GM19043 (cell line): ENCODE measurements at regions not wholly inside any gene's neighbourhood (a gene's known extent, or its start where the extent isn't known, plus 50 kb on each side); places are given as distances from the start of the nearest gene placed in this dataset.

ENCODE experiments used
- ATAC-seq: cut with Tn5 transposase; IDR thresholded peaks from one replicate; pipeline ENCODE4 v1.9.1; 2021; ENCODE audit warnings: low read depth; ENCODE audit not compliant: unreplicated experiment

- no peak for ATAC-seq
Measured at GRCh38 chr1:38134294-38134755, 87.7 kb upstream of the POU3F1 start.

DNA sequence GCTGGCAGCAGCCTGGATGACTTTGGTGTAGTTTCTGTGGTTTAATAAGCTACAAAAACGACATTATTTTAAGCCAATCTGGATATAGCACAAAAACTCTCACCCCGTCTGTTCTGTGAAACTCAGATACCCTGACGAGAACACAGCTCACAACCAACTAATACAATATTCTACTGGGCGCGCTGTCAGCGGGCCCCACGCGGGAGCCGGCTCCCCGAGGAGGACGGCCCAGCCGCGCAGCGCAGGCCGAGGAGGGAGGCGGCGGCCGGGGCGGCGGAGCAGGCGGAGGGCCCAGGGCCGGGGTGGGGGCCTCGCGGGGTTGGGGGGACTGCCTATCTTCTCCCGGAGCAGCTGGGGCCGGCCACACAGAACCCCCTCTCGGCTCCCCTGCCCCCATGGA lies 87.2 kb upstream of the POU3F1 start:
- ATAC-seq, result no peak

- no peak for ATAC-seq
Measured at GRCh38 chr1:38133304-38133703, 86.7 kb upstream of the POU3F1 start.

DNA sequence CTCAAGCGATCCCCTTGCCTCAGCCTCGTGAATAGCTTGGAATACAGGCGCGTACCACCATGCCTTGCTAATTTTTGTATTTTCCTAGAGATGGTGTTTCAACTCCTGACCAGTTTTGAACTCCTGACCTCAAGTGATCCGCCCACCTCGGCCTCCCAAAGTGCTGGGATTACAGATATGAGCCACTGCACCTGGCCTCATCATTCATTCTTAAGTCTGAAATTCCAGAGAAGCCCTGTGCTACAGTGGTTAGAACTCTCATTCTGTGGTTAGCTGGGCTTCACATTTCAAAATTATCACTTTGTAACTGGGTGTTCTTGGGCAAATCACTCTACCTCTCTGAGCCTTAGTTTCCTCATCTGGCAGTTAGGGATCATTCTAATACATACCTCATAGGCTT lies 86.1 kb upstream of the POU3F1 start:
- no peak for ATAC-seq

- ATAC-seq, result no peak
Measured at GRCh38 chr1:38131024-38131585, 84.5 kb upstream of the POU3F1 start.

- no peak for ATAC-seq
Measured at GRCh38 chr1:38129971-38130370, 83.4 kb upstream of the POU3F1 start.

GRCh38 chr1:38129473-38129872 lies 82.9 kb upstream of the POU3F1 start:
- ATAC-seq, result no peak

DNA sequence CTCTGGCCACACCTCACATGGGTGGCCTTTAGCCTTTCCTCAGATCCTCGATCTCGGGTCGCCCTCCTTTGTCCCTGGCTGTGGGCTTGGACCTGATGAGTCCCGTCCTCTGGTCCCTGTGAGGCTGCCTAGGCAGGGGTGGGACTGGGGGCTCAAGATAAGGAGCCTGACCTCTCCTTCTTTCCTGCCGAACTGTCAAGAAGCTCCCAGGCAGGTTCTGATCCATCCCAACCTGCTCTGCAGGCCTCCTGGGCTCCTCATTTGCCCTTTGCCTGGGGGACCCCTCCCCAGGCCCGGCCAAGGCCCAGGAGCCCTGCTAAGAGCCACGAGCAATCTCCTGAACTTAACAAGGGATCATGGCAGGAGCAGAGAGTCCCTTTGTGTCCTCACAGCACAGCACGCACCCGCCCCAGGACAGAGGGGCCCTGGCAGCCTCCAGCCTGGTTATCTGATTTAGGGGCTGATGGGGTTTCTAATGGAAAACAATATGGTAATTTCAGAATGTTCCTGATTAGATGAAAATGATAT lies 82.4 kb upstream of the POU3F1 start:
- ATAC-seq, result no peak

DNA sequence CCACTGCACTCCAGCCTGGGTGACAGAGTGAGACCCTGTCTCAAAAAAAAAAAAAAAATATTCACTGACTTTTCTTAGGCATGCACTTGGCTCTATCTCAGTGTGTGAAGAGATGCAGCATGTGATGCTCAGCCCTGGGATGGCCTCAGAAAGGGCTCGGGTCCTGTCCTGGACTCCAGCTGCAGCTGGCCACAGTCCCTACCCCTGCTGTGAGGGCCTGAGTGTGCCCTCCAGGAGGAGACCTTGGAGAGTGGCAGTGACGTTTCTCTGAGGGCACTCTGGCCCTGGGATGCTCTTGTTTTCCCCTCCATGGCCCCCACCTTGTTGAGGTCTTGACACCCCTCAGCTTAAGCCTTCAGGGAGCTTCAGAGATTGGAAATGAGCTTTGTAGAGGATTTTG lies 81.9 kb upstream of the POU3F1 start:
- ATAC-seq, result no peak

DNA sequence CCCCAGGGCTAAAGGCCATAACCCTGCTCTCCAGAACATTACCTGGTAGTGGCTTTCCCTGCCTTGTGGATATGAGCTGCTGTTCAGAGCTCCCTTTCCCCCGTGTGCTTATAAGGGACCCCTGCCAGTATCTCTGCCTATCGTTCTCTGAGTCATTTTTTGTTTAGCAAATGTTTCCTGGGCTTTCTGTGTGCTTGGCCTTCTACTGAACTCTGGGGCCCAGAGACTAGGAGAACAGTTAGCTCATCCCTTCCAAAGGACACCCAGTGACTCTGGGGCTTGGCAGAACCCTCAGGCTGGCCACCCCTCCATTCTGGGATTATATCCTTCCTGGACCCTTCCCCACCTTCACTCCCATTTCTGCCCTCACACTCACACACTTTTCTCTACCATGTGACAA lies 80.8 kb upstream of the POU3F1 start:
- ATAC-seq, result no peak

GRCh38 chr1:38126970-38127369 lies 80.4 kb upstream of the POU3F1 start:
- ATAC-seq, result no peak

GRCh38 chr1:38125837-38126520 lies 79.4 kb upstream of the POU3F1 start:
- ATAC-seq, result no peak

- ATAC-seq, result no peak
Measured at GRCh38 chr1:38125016-38125415, 78.4 kb upstream of the POU3F1 start.

DNA sequence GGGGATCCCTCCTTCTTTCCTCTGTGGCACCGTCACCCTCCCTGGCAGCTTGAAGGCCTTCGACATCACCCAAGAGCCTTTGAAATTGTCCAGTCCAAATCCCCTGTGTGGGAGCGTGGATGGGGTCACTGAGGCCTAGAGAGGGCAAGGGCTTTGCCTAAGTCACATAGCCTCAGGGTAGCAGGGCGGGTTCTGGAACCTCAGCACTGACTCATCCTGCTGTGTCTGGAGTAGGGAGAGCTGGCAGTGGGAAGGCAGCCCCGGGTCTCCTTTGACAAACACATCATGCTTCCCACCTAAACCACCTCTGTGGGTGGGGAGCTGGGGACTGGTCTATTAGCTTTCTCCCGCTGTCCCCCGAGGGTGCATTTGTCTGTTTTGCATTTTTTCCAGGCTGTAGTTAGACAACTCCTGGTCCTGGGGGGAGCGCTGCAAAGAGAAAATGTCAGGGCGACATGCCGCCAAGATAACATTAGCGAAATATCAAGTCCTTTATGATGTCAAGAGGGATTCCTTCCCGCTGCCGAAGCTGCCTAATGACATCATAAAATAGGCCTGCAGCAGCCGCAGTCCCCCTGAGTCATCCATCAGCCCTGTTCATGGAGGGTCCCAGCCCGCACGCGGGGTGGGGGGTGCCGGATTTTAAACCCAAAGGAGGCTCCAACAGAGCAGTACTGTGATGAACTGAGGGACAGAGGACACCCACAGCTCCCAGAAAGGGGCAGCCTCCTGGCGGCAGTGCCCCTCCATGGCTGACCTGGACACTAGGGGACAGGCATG lies 77.0 kb upstream of the POU3F1 start:
- ATAC-seq, result no peak

DNA sequence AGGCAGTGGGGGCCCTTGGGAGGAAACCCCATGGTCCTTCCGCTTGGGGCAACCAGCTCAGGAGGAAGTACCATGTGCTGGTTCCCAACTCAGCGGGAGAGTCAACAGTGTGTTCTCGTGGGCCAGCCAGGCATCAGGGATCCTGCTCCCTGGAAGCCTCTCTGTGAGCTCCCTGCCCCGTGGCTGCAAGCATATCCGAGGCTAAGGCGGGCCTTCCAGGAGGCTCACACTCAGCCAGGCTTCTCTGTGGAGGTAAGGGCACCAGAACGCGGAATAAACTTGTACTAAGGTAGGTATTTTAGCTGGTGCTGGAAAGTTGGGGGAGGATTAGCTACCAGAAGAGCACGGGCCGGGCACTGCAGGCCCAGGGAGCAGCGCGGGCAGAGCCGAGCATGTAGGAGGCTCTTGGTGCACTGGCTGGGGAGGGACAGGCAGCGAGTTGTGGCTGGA lies 74.7 kb upstream of the POU3F1 start:
- ATAC-seq, result no peak

GRCh38 chr1:38120552-38121230 lies 74.1 kb upstream of the POU3F1 start:
- ATAC-seq, result no peak

DNA sequence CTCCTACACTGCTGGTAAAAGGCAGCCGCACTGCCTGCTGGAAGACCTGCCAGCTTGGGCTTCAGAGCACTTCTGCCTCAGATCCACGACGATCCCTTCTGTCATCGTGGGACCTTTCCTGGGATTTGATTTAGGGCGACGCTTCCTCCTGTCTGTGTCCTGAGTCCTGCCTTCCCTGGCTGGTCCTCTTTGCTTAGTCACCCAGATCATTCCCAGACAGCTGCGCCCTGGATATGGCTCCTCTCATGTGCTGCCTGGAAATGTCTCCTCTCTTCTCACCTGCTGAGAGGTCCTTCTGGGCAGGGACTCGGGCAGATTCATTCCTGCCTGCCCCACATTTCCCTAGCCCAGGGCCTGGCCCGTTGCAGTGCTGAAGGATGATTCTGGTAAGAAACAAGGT lies 72.4 kb upstream of the POU3F1 start:
- no peak for ATAC-seq

DNA sequence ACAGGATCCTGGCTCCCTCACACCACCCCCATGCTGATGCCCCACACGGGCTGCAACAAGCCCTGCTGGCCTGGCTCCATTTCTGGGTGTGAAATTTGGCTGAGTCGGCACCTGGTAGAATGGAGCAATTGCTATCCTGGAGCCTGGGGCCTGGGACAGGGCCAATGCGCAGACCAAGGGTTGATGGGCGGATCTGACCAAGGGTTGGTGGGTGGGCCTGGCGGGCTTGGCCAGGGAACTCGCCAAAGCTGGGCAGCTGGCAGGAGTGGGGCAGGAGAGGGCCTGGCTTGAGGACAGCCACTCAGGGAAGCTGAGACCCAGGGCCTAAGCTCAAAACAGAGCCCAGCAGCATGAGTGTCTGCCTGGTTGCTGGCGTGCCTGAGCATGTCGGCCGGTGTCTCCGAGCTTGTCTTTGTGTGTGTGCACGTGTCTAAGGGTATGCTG lies 70.9 kb upstream of the POU3F1 start:
- no peak for ATAC-seq

DNA sequence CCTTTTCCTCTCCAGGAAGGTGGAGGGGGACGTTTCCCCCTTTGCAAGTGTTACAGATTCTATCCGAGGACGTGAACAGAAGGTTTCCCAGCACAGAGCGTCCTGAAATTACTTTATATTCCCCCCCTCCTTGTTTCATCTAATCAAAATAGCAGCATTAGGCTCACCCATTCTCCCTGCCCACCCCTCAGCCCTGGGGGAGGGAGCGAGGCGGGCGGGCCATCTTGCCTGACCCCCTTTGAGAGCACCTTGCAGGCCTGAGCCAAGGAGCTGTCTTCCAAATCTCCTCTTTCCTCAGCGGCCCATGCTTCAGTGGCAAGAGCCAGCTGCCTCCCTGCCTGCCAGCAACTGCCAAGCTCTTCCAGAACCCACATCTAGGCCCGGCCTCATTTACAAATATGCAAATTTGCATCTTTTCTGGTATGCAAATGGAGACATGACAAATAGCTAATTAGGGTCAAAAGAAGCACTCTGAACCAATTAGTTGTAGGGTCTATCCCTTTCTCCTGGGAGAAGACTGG lies 69.1 kb upstream of the POU3F1 start:
- ATAC-seq, result no peak

- ATAC-seq, result no peak
Measured at GRCh38 chr1:38115226-38115625, 68.6 kb upstream of the POU3F1 start.
